WTC11 (cell line): ENCODE measurements at regions not wholly inside any gene's neighbourhood (a gene's known extent, or its start where the extent isn't known, plus 50 kb on each side); places are given as distances from the start of the nearest gene placed in this dataset.
A peak's percentile ranks its signal among the peaks of the same experiment; 100 is the strongest.

ENCODE experiments used
- ATAC-seq: fragments of 200-7000 bp; cut with Tn5 transposase; 2 replicates; pipeline ENCODE4 v1.10.0; 2021; ENCODE audit warnings: mild to moderate bottlenecking, moderate library complexity
- CTCF ChIA-PET: fragments of 300-600 bp; sonication (Branson Sonifier 250); formaldehyde crosslinking; loops from one replicate; lab custom pipeline; 2021; ENCODE audit warnings: antibody characterized with exemption; lab: Charles Lee
- POLR2A ChIA-PET: fragments of 350-600 bp; sonication (Branson Sonifier 250); formaldehyde crosslinking; loops from one replicate; lab custom pipeline; 2021; ENCODE audit warnings: antibody characterized with exemption; lab: Charles Lee
- DNase-seq: peaks from one replicate; pipeline ENCODE4 v3.0.0; 2021; ENCODE audit warnings: low spot score
- H3K27ac Mint-ChIP-seq: 2 replicates; pipeline ENCODE4 v1.8.0; 2021; ENCODE audit warnings: mixed read lengths
- H3K27me3 Mint-ChIP-seq: 2 replicates; pipeline ENCODE4 v1.8.0; 2021; ENCODE audit warnings: low read depth, mild to moderate bottlenecking, moderate library complexity, mixed read lengths
- H3K36me3 Mint-ChIP-seq: 2 replicates; pipeline ENCODE4 v1.8.0; 2021; ENCODE audit warnings: mixed read lengths
- H3K4me1 Mint-ChIP-seq: 2 replicates; pipeline ENCODE4 v1.8.0; 2022; ENCODE audit warnings: mixed read lengths
- H3K4me3 Mint-ChIP-seq: 2 replicates; pipeline ENCODE4 v1.8.0; 2021; ENCODE audit warnings: mild to moderate bottlenecking, moderate library complexity, mixed read lengths
- H3K9me3 Mint-ChIP-seq: 2 replicates; pipeline ENCODE4 v1.8.0; 2021; ENCODE audit warnings: mixed read lengths
- AR ChIP-seq: fragments of 250-450 bp; sonication (Bioruptor Pico); IDR thresholded peaks from 2 replicates; pipeline ENCODE4 v1.9.0; 2021; ENCODE audit warnings: mild to moderate bottlenecking
- ATF6 ChIP-seq: sonication (generic); formaldehyde crosslinking; IDR thresholded peaks from 2 replicates; pipeline ENCODE4 v1.8.1; 2023; ENCODE audit warnings: mild to moderate bottlenecking, missing genetic modification reagents
- CBFB ChIP-seq: sonication (generic); formaldehyde crosslinking; IDR thresholded peaks from 2 replicates; pipeline ENCODE4 v1.8.1; 2022; ENCODE audit warnings: mild to moderate bottlenecking, low read depth, missing genetic modification reagents
- CREB1 ChIP-seq: sonication (generic); formaldehyde crosslinking; IDR thresholded peaks from 2 replicates; pipeline ENCODE4 v1.8.0; 2023; ENCODE audit warnings: mild to moderate bottlenecking, missing genetic modification reagents
- ERG ChIP-seq: fragments of 250-450 bp; sonication (Bioruptor Pico); IDR thresholded peaks from 2 replicates; pipeline ENCODE4 v1.8.0; 2021; ENCODE audit warnings: mild to moderate bottlenecking
- FOXJ3 ChIP-seq: sonication (generic); formaldehyde crosslinking; IDR thresholded peaks from 2 replicates; pipeline ENCODE4 v1.9.0; 2021; ENCODE audit warnings: missing genetic modification reagents, mild to moderate bottlenecking, borderline replicate concordance
- FOXP4 ChIP-seq: sonication (generic); formaldehyde crosslinking; IDR thresholded peaks from 2 replicates; pipeline ENCODE4 v1.8.0; 2022; ENCODE audit warnings: mild to moderate bottlenecking, missing genetic modification reagents
- GABPB1 ChIP-seq: sonication (generic); formaldehyde crosslinking; IDR thresholded peaks from 2 replicates; pipeline ENCODE4 v1.8.1; 2023; ENCODE audit warnings: mild to moderate bottlenecking, missing genetic modification reagents
- IRF2 ChIP-seq: sonication (generic); formaldehyde crosslinking; IDR thresholded peaks from 2 replicates; pipeline ENCODE4 v1.8.0; 2022; ENCODE audit warnings: low read depth, missing genetic modification reagents, borderline replicate concordance
- JUN ChIP-seq: sonication (generic); formaldehyde crosslinking; IDR thresholded peaks from 2 replicates; pipeline ENCODE4 v1.8.0; 2023; ENCODE audit warnings: mild to moderate bottlenecking, missing genetic modification reagents
- MLX ChIP-seq: sonication (generic); formaldehyde crosslinking; IDR thresholded peaks from 2 replicates; pipeline ENCODE4 v1.8.1; 2023; ENCODE audit warnings: mild to moderate bottlenecking, missing genetic modification reagents, moderate library complexity
- MXD4 ChIP-seq: fragments of 250-450 bp; sonication (Bioruptor Pico); IDR thresholded peaks from 2 replicates; pipeline ENCODE4 v1.8.0; 2021; ENCODE audit warnings: mild to moderate bottlenecking, moderate library complexity, borderline replicate concordance
- MYBL2 ChIP-seq: sonication (generic); formaldehyde crosslinking; IDR thresholded peaks from 2 replicates; pipeline ENCODE4 v1.8.1; 2023; ENCODE audit warnings: mild to moderate bottlenecking, moderate library complexity, missing genetic modification reagents
- NFYB ChIP-seq: sonication (generic); formaldehyde crosslinking; conservative IDR thresholded peaks from 2 replicates; pipeline ENCODE4 v1.8.0; 2022; ENCODE audit warnings: low read depth, missing genetic modification reagents
- TCF7 ChIP-seq: sonication (generic); formaldehyde crosslinking; IDR thresholded peaks from 2 replicates; pipeline ENCODE4 v1.8.0; 2022; ENCODE audit warnings: mild to moderate bottlenecking, low read depth, missing genetic modification reagents, moderate library complexity
- USF1 ChIP-seq: sonication (generic); formaldehyde crosslinking; IDR thresholded peaks from 2 replicates; pipeline ENCODE4 v1.8.0; 2022; ENCODE audit warnings: mild to moderate bottlenecking, missing genetic modification reagents
- ZBTB21 ChIP-seq: sonication (generic); formaldehyde crosslinking; IDR thresholded peaks from 2 replicates; pipeline ENCODE4 v1.8.1; 2023; ENCODE audit warnings: mild to moderate bottlenecking, missing genetic modification reagents, borderline replicate concordance
- ZNF138 ChIP-seq: sonication (generic); formaldehyde crosslinking; conservative IDR thresholded peaks from 2 replicates; pipeline ENCODE4 v1.8.1; 2022; ENCODE audit warnings: mild to moderate bottlenecking, moderate library complexity, missing genetic modification reagents
- TF ChIP-seq, protein P1 (sequence below): fragments of 250-450 bp; sonication (Bioruptor Pico); IDR thresholded peaks from 2 replicates; pipeline ENCODE4 v1.9.0; 2021; ENCODE audit warnings: moderate library complexity, mild to moderate bottlenecking, inconsistent platforms, borderline replicate concordance

GRCh38 chr11:19551457-19551856 lies 161.2 kb upstream of the NAV2 start (continued):
- TF ChIP-seq ATF6 (CRISPR knock-in tag) (no peak), GABPB1 (CRISPR knock-in tag) (no peak), JUN (CRISPR knock-in tag) (no peak), USF1 (no peak)

- H3K9me3 Mint-ChIP-seq, result no peaks in the 10 kb centered on the region
- no peak overlapping the region for H3K27ac Mint-ChIP-seq
- DNase-seq (no peak), ATAC-seq (no peak)
- no peaks in the 10 kb centered on the region for H3K27me3 Mint-ChIP-seq
- H3K4me1 Mint-ChIP-seq, result peaks cover 4% of the 10 kb centered on the region
- TF ChIP-seq TCF7 (CRISPR knock-in tag) (no peak), IRF2 (CRISPR knock-in tag) (no peak), ZNF138 (no peak), CREB1 (CRISPR knock-in tag) (no peak), FOXJ3 (CRISPR knock-in tag) (no peak), CBFB (CRISPR knock-in tag) (no peak), NFYB (CRISPR knock-in tag) (no peak), AR (CRISPR knock-in tag) (no peak), GABPB1 (CRISPR knock-in tag) (no peak), MXD4 (no peak), MLX (CRISPR knock-in tag) (no peak), MYBL2 (CRISPR knock-in tag) (no peak)
- TF ChIP-seq, protein P1, sequence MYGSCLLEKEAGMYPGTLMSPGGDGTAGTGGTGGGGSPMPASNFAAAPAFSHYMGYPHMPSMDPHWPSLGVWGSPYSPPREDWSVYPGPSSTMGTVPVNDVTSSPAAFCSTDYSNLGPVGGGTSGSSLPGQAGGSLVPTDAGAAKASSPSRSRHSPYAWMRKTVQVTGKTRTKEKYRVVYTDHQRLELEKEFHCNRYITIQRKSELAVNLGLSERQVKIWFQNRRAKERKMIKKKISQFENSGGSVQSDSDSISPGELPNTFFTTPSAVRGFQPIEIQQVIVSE (CRISPR knock-in tag), result no peak
- H3K4me3 Mint-ChIP-seq, result no peak overlapping the region
- no peaks in the 10 kb centered on the region for H3K36me3 Mint-ChIP-seq
- ChIA-PET CTCF (interaction anchor here (0.7 to 2.8 kb wide), 3 partner anchors 9 to 476 kb away, joined by 3 to 14 read pairs (median 3); no protein-coding TSS in a partner anchor), POLR2A (no interaction called here)
Measured at GRCh38 chr11:19547044-19547443, 165.6 kb upstream of the NAV2 start.

- CTCF ChIA-PET, result interaction anchor here (0.9 to 2.8 kb wide), 3 partner anchors 10 to 476 kb away, joined by 3 to 14 read pairs (median 4); no protein-coding TSS in a partner anchor
- H3K36me3 Mint-ChIP-seq, result no peaks in the 10 kb centered on the region
- DNase-seq, result no peak
- POLR2A ChIA-PET, result no interaction called here
- H3K4me3 Mint-ChIP-seq, result no peak overlapping the region
- H3K27ac Mint-ChIP-seq, result no peak overlapping the region
- H3K27me3 Mint-ChIP-seq, result no peaks in the 10 kb centered on the region
- H3K4me1 Mint-ChIP-seq, result peaks cover 4% of the 10 kb centered on the region
- ATAC-seq, result peak; percentile 55; the same call in 1 of the 2 replicates
- H3K9me3 Mint-ChIP-seq, result no peaks in the 10 kb centered on the region
- TF ChIP-seq FOXP4 (CRISPR knock-in tag) (no peak), ERG (CRISPR knock-in tag) (no peak), ZBTB21 (CRISPR knock-in tag) (no peak)
Measured at GRCh38 chr11:19546325-19546724, 166.3 kb upstream of the NAV2 start.
